Ovary (tissue), 3 donors: ENCODE measurements at regions not wholly inside any gene's neighbourhood (a gene's known extent, or its start where the extent isn't known, plus 50 kb on each side); places are given as distances from the start of the nearest gene placed in this dataset.

Source experiments
- CTCF ChIP-seq, 3 donors: fragments of 450-650 bp in 2 of 3; fragments of 200-600 bp in 1 of 3; IDR thresholded peaks; one replicate each; pipeline versions ENCODE4 v1.5.1 to v1.8.0; 2016 to 2022; ENCODE audit warnings: antibody characterized with exemption in 3 of 3, mild to moderate bottlenecking in 1 of 3
- EP300 ChIP-seq: sonication (generic); formaldehyde crosslinking; IDR thresholded peaks from one replicate; pipeline ENCODE4 v1.6.1; 2017; ENCODE audit warnings: antibody characterized with exemption
- POLR2A ChIP-seq: fragments of 450-650 bp; IDR thresholded peaks from one replicate; pipeline ENCODE4 v1.6.1; 2017; ENCODE audit warnings: antibody characterized with exemption, mild to moderate bottlenecking, moderate library complexity
- donor health status: DM: no; HTN: no; CAD: no.

GRCh38 chr6:119738425-119738824 is 388.9 kb upstream of the MAN1A1 start:
- TF ChIP-seq POLR2A (no peak), CTCF (IDR thresholded peaks at IDR 0.05) (no peak), EP300 (no peak)
